Vagina (tissue), 2 donors: ENCODE measurements at regions not wholly inside any gene's neighbourhood (a gene's known extent, or its start where the extent isn't known, plus 50 kb on each side); places are given as distances from the start of the nearest gene placed in this dataset.
A peak's percentile ranks its signal among the peaks of the same experiment; 100 is the strongest.

Experiments used
- DNase-seq, 2 donors: peaks; one replicate each; pipeline ENCODE4 v3.0.0-alpha.2; 2017; ENCODE audit errors: extremely low spot score in 2 of 2
- H3K27ac ChIP-seq: fragments of 200-600 bp; sonication (generic); one replicate; pipeline ENCODE4 v1.5.1; 2019
- H3K27me3 ChIP-seq: fragments of 200-600 bp; sonication (generic); one replicate; pipeline ENCODE4 v1.5.1; 2019
- H3K36me3 ChIP-seq, 2 donors: fragments of 200-600 bp; sonication (generic); one replicate each; pipeline ENCODE4 v1.5.1; 2017 to 2019
- H3K4me1 ChIP-seq: fragments of 200-600 bp; sonication (generic); one replicate; pipeline ENCODE4 v1.5.1; 2019
- H3K4me3 ChIP-seq, 2 donors: fragments of 200-600 bp; sonication (generic); 1 replicate in 1 of 2; 2 replicates in 1 of 2; pipeline ENCODE4 v1.5.1; 2016 to 2019
- H3K9me3 ChIP-seq: fragments of 200-600 bp; sonication (generic); one replicate; pipeline ENCODE4 v1.5.1; 2019
- CTCF ChIP-seq, 3 experiments: fragments of 450-650 bp in 2 of 3; fragments of 200-600 bp in 1 of 3; sonication (generic) in 1 of 3; IDR thresholded peaks; one replicate each; pipeline ENCODE4 v1.5.1; 2017 to 2019; ENCODE audit warnings: antibody characterized with exemption in 3 of 3, mild to moderate bottlenecking in 2 of 3, moderate library complexity in 2 of 3
- POLR2A ChIP-seq, 2 donors: fragments of 450-650 bp; IDR thresholded peaks; one replicate each; pipeline ENCODE4 v1.6.1; 2017; ENCODE audit warnings: antibody characterized with exemption in 2 of 2, mild to moderate bottlenecking in 2 of 2, moderate library complexity in 2 of 2
- POLR2AphosphoS5 ChIP-seq, 2 donors: sonication (generic); formaldehyde crosslinking; IDR thresholded peaks; one replicate each; pipeline ENCODE4 v1.9.0; 2017; ENCODE audit warnings: antibody characterized with exemption in 2 of 2, mild to moderate bottlenecking in 2 of 2, low read depth in 1 of 2; ENCODE audit not compliant: insufficient read depth in 1 of 2
- intact Hi-C: fragments of 100-400 bp; cut with DNase I; formaldehyde crosslinking; loops from one replicate; pipeline ENCODE4 v1.15.1; 2023

- H3K27ac ChIP-seq, result no peak overlapping the region
- H3K36me3 ChIP-seq, result no peaks in the 10 kb centered on the region
- no peak overlapping the region for H3K4me3 ChIP-seq
- DNase-seq, result no peak
- intact Hi-C loops, result no loop called here
- no peaks in the 10 kb centered on the region for H3K27me3 ChIP-seq
- no peaks in the 10 kb centered on the region for H3K4me1 ChIP-seq
- no peaks in the 10 kb centered on the region for H3K9me3 ChIP-seq
- TF ChIP-seq POLR2AphosphoS5 (IDR thresholded peaks at IDR 0.05; ENCODE audit: insufficient read depth in 1 of 2, low read depth in 1 of 2), result no peak
- no peak for TF ChIP-seq POLR2A (IDR thresholded peaks at IDR 0.05)
- no peak for TF ChIP-seq CTCF (IDR thresholded peaks at IDR 0.05)
These were observed 211.0 kb downstream of the SNX18 start for GRCh38 chr5:54728588-54728915.

GRCh38 chr5:54727874-54728587 lies 210.5 kb downstream of the SNX18 start:
- H3K4me1 ChIP-seq, result no peaks in the 10 kb centered on the region
- no peaks in the 10 kb centered on the region for H3K36me3 ChIP-seq
- H3K27ac ChIP-seq, result no peak overlapping the region
- DNase-seq, result no peak
- TF ChIP-seq CTCF (IDR thresholded peaks at IDR 0.05), result no peak
- TF ChIP-seq POLR2AphosphoS5 (IDR thresholded peaks at IDR 0.05; ENCODE audit: insufficient read depth in 1 of 2, low read depth in 1 of 2), result no peak
- no peak for TF ChIP-seq POLR2A (IDR thresholded peaks at IDR 0.05)
- H3K9me3 ChIP-seq, result no peaks in the 10 kb centered on the region
- no peak overlapping the region for H3K4me3 ChIP-seq
- intact Hi-C loops, result no loop called here
- no peaks in the 10 kb centered on the region for H3K27me3 ChIP-seq

GRCh38 chr5:54725391-54726280 lies 208.1 kb downstream of the SNX18 start:
- Histone ChIP-seq H3K4me1 (no peaks in the 10 kb centered on the region), H3K4me3 (no peak overlapping the region), H3K9me3 (no peaks in the 10 kb centered on the region), H3K27ac (no peak overlapping the region), H3K27me3 (no peaks in the 10 kb centered on the region), H3K36me3 (no peaks in the 10 kb centered on the region)
- TF ChIP-seq CTCF (IDR thresholded peaks at IDR 0.05), result no peak
- peak in 1 of 2 donors; percentile 10 for TF ChIP-seq POLR2AphosphoS5 (IDR thresholded peaks at IDR 0.05; ENCODE audit: insufficient read depth in 1 of 2, low read depth in 1 of 2)
- intact Hi-C loops, result no loop called here
- no peak for DNase-seq

GRCh38 chr5:54722846-54723433 lies 205.4 kb downstream of the SNX18 start:
- H3K36me3 ChIP-seq, result no peaks in the 10 kb centered on the region
- intact Hi-C loops, result no loop called here
- TF ChIP-seq POLR2AphosphoS5 (IDR thresholded peaks at IDR 0.05; ENCODE audit: insufficient read depth in 1 of 2, low read depth in 1 of 2) (no peak), POLR2A (IDR thresholded peaks at IDR 0.05) (no peak), CTCF (IDR thresholded peaks at IDR 0.05) (no peak)
- no peak overlapping the region for H3K4me3 ChIP-seq
- no peak for DNase-seq
- H3K4me1 ChIP-seq, result peaks cover 17% of the 10 kb centered on the region
- no peaks in the 10 kb centered on the region for H3K27me3 ChIP-seq
- H3K27ac ChIP-seq, result no peak overlapping the region
- no peaks in the 10 kb centered on the region for H3K9me3 ChIP-seq
